Common myeloid progenitor, CD34-positive (primary cell): ENCODE measurements at regions not wholly inside any gene's neighbourhood (a gene's known extent, or its start where the extent isn't known, plus 50 kb on each side); places are given as distances from the start of the nearest gene placed in this dataset.
"Not testable (repeated sequence)": the region's sequence is repeated elsewhere in the genome, so short reads cannot be mapped to it uniquely, and the experiment has no call there.

ENCODE experiments used
- CTCF ChIA-PET: fragments of 350-600 bp; sonication (Branson Sonifier 250); formaldehyde crosslinking; loops from one replicate; lab custom pipeline; 2021; ENCODE audit warnings: antibody characterized with exemption; lab: Charles Lee
- POLR2A ChIA-PET: fragments of 350-600 bp; sonication (Branson Sonifier 250); formaldehyde crosslinking; loops from one replicate; lab custom pipeline; 2021; ENCODE audit warnings: antibody characterized with exemption; lab: Charles Lee
- DNase-seq, 3 donors: peaks; one replicate each; pipeline versions ENCODE4 v3.0.0 to v3.0.0-alpha.2; 2013
- H3K27ac ChIP-seq, 2 experiments: 1 replicate in 1 of 2; 2 replicates in 1 of 2; pipeline ENCODE4 v1.7.0; 2013; ENCODE audit warnings: inconsistent platforms in 2 of 2, low read length in 2 of 2, mild to moderate bottlenecking in 2 of 2, low read depth in 1 of 2, moderate library complexity in 1 of 2; ENCODE audit not compliant: severe bottlenecking in 2 of 2, insufficient read depth in 1 of 2, poor library complexity in 1 of 2
- H3K27me3 ChIP-seq, 5 experiments: replicated peaks in 2 of 5; 1 replicate in 3 of 5; 2 replicates in 2 of 5; pipeline versions ENCODE4 v1.6.1 to v1.7.0; 2013; ENCODE audit warnings: low read length in 4 of 5, mild to moderate bottlenecking in 2 of 5, moderate library complexity in 2 of 5, inconsistent platforms in 1 of 5; ENCODE audit not compliant: insufficient read depth in 5 of 5, control insufficient read depth in 4 of 5
- H3K36me3 ChIP-seq, 4 experiments: 1 replicate in 2 of 4; 2 replicates in 2 of 4; pipeline versions ENCODE4 v1.6.1 to v1.7.0; 2013; ENCODE audit warnings: low read length in 3 of 4, control low read depth in 1 of 4, mild to moderate bottlenecking in 1 of 4; ENCODE audit not compliant: control insufficient read depth in 4 of 4, insufficient read depth in 4 of 4
- H3K4me1 ChIP-seq, 4 experiments: 1 replicate in 3 of 4; 2 replicates in 1 of 4; pipeline versions ENCODE4 v1.6.1 to v1.7.1; 2013; ENCODE audit warnings: low read length in 3 of 4, mild to moderate bottlenecking in 3 of 4, control low read depth in 1 of 4, inconsistent platforms in 1 of 4, moderate library complexity in 1 of 4; ENCODE audit not compliant: control insufficient read depth in 4 of 4, insufficient read depth in 4 of 4; ENCODE audit errors: control extremely low read depth in 1 of 4
- H3K4me3 ChIP-seq, 7 experiments: 1 replicate in 4 of 7; 2 replicates in 3 of 7; pipeline versions ENCODE4 v1.5.1 to v1.7.0; 2013; ENCODE audit warnings: mild to moderate bottlenecking in 7 of 7, low read length in 6 of 7, moderate library complexity in 6 of 7, inconsistent platforms in 2 of 7, low read depth in 2 of 7, control low read depth in 1 of 7; ENCODE audit not compliant: insufficient read depth in 4 of 7, control insufficient read depth in 1 of 7; ENCODE audit errors: extremely low read depth in 1 of 7
- H3K9me3 ChIP-seq, 5 experiments: 1 replicate in 4 of 5; 2 replicates in 1 of 5; pipeline versions ENCODE4 v1.6.1 to v1.7.1; 2013; ENCODE audit warnings: low read length in 4 of 5, mild to moderate bottlenecking in 2 of 5, inconsistent platforms in 1 of 5, low read depth in 1 of 5, moderate library complexity in 1 of 5; ENCODE audit not compliant: control insufficient read depth in 4 of 5, insufficient read depth in 2 of 5; ENCODE audit errors: control extremely low read depth in 1 of 5
- WGBS: methylation state at CpG from one replicate; pipeline ENCODE4 v1.1.5; 2013; ENCODE audit not compliant: insufficient coverage; 5-methylcytosine and 5-hydroxymethylcytosine counted together

DNA sequence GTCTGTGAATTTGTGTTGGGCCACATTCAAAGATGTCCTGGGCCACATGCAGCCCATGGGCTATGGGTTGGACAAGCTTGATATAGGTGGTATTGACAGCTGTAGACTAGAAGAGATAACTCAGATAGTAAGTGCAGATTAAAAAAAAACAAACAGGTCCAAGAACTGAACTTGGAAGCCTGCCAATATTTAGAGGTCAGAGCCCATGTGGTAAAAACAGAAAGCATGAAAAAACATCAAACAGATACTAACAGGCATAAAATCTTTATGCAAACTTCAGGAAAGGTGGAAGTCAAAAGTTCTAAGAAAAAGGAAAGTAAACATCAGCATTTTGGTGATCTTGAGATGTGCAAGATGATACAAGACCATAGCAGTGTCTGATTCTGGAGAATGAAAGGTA lies 155.1 kb upstream of the NR4A3 start:
- CTCF ChIA-PET, result no interaction called here
- POLR2A ChIA-PET, result no interaction called here
- peak in 2 of 3 donors; percentile 2 to 4 for DNase-seq
- Histone ChIP-seq H3K4me3 (no peak overlapping the region), H3K9me3 (no peaks in the 10 kb centered on the region), H3K27me3 (no peaks in the 10 kb centered on the region), H3K27ac (no peak overlapping the region), H3K4me1 (no peaks in the 10 kb centered on the region), H3K36me3 (no peaks in the 10 kb centered on the region)

DNA sequence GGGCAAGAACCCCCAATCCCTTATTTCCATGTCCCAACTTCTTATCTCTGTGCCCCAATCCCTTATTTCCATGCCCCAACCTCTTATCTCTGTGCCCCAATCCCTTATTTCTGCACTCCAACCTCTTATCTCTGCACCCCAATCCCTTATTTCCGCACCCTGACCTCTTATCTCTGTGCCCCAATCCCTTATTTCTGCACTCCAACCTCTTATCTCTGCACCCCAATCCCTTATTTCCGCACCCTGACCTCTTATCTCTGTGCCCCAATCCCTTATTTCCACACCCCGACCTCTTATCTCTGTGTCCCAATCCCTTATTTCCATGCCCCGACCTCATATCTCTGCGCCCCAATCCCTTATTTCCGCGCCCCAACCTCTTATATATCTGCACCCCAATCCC lies 150.8 kb upstream of the NR4A3 start:
- WGBS, result 100% methylated on average over 6 of the region's 7 CpGs
- not testable (repeated sequence) for DNase-seq

DNA sequence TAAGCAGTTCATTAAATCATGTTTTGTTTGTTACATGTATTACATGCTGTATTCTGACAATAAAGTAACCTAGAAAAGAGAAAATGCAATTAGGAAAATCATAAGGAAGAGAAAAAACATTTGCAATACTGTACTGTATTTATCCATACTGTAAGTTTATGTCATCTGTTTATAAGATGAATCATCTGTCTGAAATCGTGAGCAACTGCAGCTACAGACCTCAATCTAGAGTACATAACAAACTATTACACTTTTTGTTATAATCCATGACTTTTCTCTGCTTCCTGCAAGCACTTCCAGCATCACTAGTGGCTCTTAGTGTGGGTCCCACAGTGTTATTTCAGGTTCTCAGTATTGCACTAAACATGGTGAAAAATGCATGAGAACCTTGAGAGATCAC lies 144.4 kb upstream of the NR4A3 start:
- no CpG with 5 or more reads among the region's 1 CpG for WGBS
- ChIA-PET CTCF (no interaction called here), POLR2A (no interaction called here)
- Histone ChIP-seq H3K36me3 (no peaks in the 10 kb centered on the region), H3K9me3 (peaks cover 0 to 11% (median 4%) of the 10 kb centered on the region in 5 experiments), H3K4me1 (peaks cover 0 to 2% (median 0%) of the 10 kb centered on the region in 4 experiments), H3K27ac (no peak overlapping the region), H3K27me3 (no peaks in the 10 kb centered on the region), H3K4me3 (no peak overlapping the region)
- no peak for DNase-seq

More for the DNA sequence above, 150.8 kb upstream of the NR4A3 start:
- H3K4me3 ChIP-seq, H3K27me3 ChIP-seq, POLR2A ChIA-PET, H3K4me1 ChIP-seq, H3K9me3 ChIP-seq, H3K36me3 ChIP-seq, H3K27ac ChIP-seq, CTCF ChIA-PET: not testable (repeated sequence)

DNA sequence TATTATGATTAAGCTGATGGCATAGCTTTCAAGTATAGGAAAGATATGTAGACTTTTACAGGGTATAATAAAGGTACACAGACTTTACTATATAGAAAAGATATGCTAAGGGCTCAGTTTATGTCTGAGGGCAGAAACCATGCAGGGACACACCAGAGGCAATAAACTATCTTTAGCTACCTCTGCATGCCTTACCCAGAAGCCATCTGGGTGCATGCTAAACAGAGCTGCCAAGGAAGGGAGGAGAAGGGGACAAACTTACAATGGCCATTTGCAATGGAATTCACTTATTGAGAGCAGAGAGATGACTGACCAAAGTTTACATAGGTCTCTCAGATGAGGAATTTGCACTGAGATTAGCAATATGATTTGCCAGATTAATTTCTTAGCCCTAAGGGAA lies 143.1 kb upstream of the NR4A3 start:
- Histone ChIP-seq H3K4me1 (peaks cover 0 to 6% (median 0%) of the 10 kb centered on the region in 4 experiments), H3K27ac (no peak overlapping the region), H3K9me3 (peaks cover 0 to 11% (median 7%) of the 10 kb centered on the region in 5 experiments), H3K4me3 (no peak overlapping the region), H3K27me3 (no peaks in the 10 kb centered on the region), H3K36me3 (no peaks in the 10 kb centered on the region)
- POLR2A ChIA-PET, result no interaction called here
- DNase-seq, result no peak
- CTCF ChIA-PET, result no interaction called here

DNA sequence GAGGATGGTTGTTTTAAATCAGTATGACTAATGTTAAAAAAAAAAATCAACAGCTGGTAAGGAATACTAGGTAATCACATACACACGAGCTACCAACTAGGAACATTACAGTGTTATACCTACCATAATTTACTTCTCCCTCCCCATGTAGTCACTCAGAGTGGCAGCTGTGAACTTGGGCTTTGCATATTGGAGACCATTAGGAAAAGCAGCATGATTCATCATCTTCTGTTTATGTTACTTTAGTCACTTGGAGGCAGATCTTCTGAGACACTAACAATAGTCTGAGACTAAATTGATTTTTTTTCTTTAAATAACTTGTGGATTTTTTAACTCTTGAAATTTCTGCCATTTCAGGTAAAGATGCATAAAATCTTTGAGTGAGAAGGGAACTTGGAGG lies 141.5 kb upstream of the NR4A3 start:
- POLR2A ChIA-PET, result no interaction called here
- no peak for DNase-seq
- CTCF ChIA-PET, result no interaction called here
- H3K27ac ChIP-seq, result no peak overlapping the region
- no peak overlapping the region for H3K4me3 ChIP-seq
- peaks cover 0 to 6% (median 0%) of the 10 kb centered on the region in 4 experiments for H3K4me1 ChIP-seq
- peaks cover 0 to 11% (median 7%) of the 10 kb centered on the region in 5 experiments for H3K9me3 ChIP-seq
- H3K36me3 ChIP-seq, result no peaks in the 10 kb centered on the region
- H3K27me3 ChIP-seq, result no peaks in the 10 kb centered on the region
- no CpG with 5 or more reads among the region's 1 CpG for WGBS

DNA sequence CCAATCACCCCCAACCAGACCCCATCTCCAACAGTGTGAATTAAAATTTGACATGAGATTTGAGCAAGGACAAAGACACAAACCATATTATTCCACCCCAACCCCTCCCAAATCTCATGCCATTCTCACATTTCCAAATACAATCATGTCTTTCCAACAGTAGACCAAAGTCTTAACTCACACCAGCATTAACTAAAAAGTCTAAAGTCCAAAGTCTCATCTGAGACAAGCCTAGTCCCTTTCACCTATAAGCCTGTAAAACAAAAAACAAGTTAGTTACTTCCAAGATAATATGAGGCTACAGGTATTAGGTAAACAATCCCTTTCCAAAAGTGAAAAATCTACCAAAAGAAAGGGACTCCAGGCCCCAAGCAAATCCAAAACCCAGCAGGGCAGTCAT lies 140.6 kb upstream of the NR4A3 start:
- Histone ChIP-seq H3K27ac (no peak overlapping the region), H3K27me3 (no peaks in the 10 kb centered on the region), H3K4me3 (no peak overlapping the region), H3K36me3 (no peaks in the 10 kb centered on the region), H3K4me1 (peaks cover 0 to 6% (median 0%) of the 10 kb centered on the region in 4 experiments), H3K9me3 (peaks cover 0 to 9% (median 7%) of the 10 kb centered on the region in 5 experiments)
- ChIA-PET CTCF (no interaction called here), POLR2A (no interaction called here)
- DNase-seq, result no peak

DNA sequence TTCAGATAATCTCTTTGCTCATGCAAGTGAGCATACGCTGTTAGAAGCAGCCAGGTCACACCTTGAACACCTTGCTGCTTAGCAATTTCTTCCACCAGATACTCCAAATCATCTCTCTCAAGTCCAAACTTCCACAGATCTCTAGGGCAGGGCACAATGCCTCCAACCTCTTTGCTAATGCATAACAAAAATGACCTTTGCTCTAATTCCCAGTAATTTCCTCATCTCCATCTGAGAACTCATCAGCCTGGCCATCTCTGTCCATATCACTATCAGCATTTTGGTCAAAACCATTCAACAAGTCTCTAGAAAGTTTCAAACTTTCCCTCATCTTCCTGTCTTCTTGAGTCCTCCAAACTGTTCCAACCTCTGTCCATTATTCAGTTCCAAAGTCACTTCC lies 139.3 kb upstream of the NR4A3 start:
- Histone ChIP-seq H3K27me3 (no peaks in the 10 kb centered on the region), H3K4me1 (peaks cover 0 to 6% (median 0%) of the 10 kb centered on the region in 4 experiments), H3K9me3 (peaks cover 0 to 8% (median 7%) of the 10 kb centered on the region in 5 experiments), H3K36me3 (no peaks in the 10 kb centered on the region), H3K4me3 (no peak overlapping the region), H3K27ac (no peak overlapping the region)
- no peak for DNase-seq
- WGBS, result 100% methylated on average over 1 of the region's 1 CpG
- POLR2A ChIA-PET, result no interaction called here
- CTCF ChIA-PET, result no interaction called here
